ENCODE measurements at regions not wholly inside any gene's neighbourhood (a gene's known extent, or its start where the extent isn't known, plus 50 kb on each side); places are given as distances from the start of the nearest gene placed in this dataset.

DNA sequence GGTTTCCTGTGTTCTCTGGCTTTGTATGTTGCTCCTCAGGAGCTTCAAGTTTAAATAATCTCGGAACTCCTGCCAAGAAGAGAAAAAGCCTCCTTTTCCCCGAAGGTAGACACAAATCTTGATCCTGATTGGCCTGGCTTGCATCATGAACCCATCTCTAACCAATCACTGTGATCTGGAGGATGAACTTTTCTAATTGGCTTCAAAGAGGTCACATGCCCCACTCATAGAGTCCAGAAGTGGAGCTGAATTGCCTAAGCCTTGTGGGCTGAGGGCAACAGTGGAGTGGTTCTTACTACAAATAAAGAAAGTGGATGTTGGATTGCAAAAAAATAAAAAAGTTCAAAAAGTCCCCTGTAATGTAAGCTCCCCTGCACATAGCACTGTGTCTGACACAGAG, 245.9 kb downstream of the MID1IP1 start:
- no peak for DNase-seq (ENCODE audit: low read depth)
- TF ChIP-seq, protein P1, sequence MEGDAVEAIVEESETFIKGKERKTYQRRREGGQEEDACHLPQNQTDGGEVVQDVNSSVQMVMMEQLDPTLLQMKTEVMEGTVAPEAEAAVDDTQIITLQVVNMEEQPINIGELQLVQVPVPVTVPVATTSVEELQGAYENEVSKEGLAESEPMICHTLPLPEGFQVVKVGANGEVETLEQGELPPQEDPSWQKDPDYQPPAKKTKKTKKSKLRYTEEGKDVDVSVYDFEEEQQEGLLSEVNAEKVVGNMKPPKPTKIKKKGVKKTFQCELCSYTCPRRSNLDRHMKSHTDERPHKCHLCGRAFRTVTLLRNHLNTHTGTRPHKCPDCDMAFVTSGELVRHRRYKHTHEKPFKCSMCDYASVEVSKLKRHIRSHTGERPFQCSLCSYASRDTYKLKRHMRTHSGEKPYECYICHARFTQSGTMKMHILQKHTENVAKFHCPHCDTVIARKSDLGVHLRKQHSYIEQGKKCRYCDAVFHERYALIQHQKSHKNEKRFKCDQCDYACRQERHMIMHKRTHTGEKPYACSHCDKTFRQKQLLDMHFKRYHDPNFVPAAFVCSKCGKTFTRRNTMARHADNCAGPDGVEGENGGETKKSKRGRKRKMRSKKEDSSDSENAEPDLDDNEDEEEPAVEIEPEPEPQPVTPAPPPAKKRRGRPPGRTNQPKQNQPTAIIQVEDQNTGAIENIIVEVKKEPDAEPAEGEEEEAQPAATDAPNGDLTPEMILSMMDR (conservative IDR thresholded peaks at IDR 0.05; ENCODE audit: low read depth, low read length): no peak
- no peak overlapping the region for H3K4me3 ChIP-seq (ENCODE audit: low read depth, low read length)

DNA sequence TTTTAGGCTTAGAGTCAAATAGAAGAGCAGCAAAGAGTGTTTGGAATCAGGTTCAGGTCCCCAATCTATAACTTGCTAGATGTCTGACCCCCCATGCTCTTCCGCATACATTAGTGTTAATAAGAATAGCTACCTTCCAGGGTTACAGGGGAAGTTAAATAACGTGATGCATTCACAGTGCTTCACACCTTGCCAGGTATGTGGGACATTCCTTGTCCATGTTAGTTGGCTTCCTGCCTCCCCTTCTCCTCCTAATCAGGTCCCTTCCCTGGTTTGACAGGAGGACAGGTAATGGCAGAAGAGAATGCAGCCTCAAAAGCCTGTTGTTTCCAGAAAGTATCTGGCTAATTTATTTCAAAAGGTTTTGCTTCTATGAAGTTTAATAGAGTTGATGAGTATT, 248.7 kb downstream of the MID1IP1 start:
- no peak for DNase-seq (ENCODE audit: low read depth)
- TF ChIP-seq, protein P1 (conservative IDR thresholded peaks at IDR 0.05; ENCODE audit: low read depth, low read length): no peak
- no peak overlapping the region for H3K4me3 ChIP-seq (ENCODE audit: low read depth, low read length)

DNA sequence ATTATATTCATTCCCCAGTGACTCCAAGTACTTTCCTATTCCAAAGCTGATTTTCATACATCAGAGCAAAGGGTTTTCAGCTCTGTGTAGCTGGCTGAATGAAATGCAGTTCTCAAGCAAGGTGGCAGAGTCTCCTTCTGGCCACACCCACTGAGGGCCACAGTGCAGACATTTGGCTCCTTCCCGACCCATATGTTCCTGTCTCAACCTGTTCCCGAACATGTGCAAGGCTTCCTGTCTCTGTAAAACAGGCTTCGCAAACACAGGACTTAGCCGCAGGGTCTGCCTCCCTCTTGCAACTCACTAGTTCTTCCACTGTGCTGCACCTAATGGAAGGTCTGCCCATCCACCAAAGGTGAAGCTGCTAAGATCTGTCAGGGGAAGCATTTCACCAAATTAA, 249.2 kb downstream of the MID1IP1 start:
- TF ChIP-seq, protein P1 (conservative IDR thresholded peaks at IDR 0.05; ENCODE audit: low read depth, low read length): no peak
- no peak overlapping the region for H3K4me3 ChIP-seq (ENCODE audit: low read depth, low read length)
- DNase-seq (ENCODE audit: low read depth): no peak

DNA sequence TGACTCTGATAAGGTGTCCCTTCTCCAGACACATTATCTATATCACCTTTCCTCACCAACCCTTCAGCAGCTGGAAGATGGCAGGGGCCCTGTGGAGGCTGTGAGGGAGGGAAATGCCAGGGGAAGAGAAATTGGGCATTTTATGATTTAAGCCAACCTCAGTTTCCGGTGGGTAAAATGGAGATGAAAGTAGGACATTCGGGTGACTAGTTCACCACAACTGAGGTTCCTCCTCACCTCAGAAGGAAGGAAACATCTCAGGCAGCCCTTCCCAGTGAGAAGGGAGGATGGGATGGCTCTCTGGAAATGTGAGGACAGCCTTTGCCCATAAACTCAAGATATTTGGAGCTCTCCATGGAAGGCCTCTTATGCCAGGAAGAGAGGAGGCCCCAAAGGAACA, 251.5 kb downstream of the MID1IP1 start:
- TF ChIP-seq, protein P1 (conservative IDR thresholded peaks at IDR 0.05; ENCODE audit: low read depth, low read length): no peak
- no peak overlapping the region for H3K4me3 ChIP-seq (ENCODE audit: low read depth, low read length)
- no peak for DNase-seq (ENCODE audit: low read depth)

DNA sequence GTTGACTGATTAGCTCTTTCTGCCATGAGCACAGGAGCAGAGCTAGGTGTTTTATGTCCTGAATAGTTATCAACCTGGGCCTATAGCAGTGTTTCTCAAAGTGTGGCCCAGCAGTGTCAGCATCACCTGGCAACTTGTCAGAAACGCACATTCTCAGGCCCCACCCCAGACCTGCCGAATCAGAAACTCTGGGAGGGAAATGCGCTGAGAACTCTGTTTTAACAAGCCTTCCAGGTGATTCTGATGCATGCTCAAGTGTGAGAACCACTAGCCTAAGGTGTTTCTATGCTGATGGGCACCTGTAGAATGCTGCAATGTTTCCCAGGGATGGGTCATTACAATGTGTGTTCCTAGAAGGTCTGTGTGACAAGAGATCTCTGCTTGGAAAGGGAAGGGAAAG, 257.5 kb downstream of the MID1IP1 start:
- TF ChIP-seq, protein P1 (conservative IDR thresholded peaks at IDR 0.05; ENCODE audit: low read depth, low read length): no peak
- H3K4me3 ChIP-seq (ENCODE audit: low read depth, low read length): no peak overlapping the region
- DNase-seq (ENCODE audit: low read depth): no peak

DNA sequence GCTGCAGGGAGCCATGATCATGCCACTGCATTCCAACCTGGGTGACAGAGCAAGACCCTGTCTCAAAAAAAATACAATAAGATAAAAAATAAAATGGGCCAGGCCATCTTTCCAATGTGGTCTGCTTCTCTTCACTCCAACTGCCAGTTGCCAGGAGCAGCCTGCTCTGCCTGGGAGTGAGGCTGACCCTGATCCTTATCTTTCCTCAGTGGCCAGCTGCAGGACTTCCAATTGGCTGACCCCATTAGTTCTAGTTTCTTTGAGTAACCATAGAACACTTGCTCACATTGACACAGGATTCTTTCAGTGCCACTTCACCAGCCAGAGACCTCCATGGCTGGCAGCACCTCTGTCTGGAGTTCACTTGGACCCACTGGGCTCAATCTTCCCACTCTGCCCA, 258.6 kb downstream of the MID1IP1 start:
- TF ChIP-seq, protein P1 (conservative IDR thresholded peaks at IDR 0.05; ENCODE audit: low read depth, low read length): no peak
- no peak overlapping the region for H3K4me3 ChIP-seq (ENCODE audit: low read depth, low read length)
- DNase-seq (ENCODE audit: low read depth): no peak

DNA sequence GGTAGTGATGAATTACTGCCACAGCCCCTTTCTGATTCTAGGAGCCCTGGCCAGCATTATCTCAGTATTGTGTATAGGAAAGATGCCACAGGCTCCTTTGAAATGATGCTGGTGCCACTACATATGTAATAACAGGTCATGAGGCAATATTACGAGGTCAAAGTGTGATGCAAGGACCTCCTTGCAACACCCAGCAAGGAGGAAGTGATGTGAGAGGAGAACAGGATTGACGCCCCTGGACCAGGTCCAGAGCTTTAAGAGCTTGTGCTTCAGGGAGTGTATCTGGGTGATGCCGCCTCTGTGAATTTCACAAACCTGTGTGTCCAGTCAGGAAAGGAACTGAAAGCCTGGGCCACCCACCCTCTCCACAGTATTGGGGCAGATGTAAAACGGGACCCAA, 261.8 kb downstream of the MID1IP1 start:
- TF ChIP-seq, protein P1 (conservative IDR thresholded peaks at IDR 0.05; ENCODE audit: low read depth, low read length): no peak

More for the DNA sequence above, 261.8 kb downstream of the MID1IP1 start:
- DNase-seq (ENCODE audit: low read depth): no peak
- no peak overlapping the region for H3K4me3 ChIP-seq (ENCODE audit: low read depth, low read length)
